ENCODE measurements at regions not wholly inside any gene's neighbourhood (a gene's known extent, or its start where the extent isn't known, plus 50 kb on each side); places are given as distances from the start of the nearest gene placed in this dataset.

DNA sequence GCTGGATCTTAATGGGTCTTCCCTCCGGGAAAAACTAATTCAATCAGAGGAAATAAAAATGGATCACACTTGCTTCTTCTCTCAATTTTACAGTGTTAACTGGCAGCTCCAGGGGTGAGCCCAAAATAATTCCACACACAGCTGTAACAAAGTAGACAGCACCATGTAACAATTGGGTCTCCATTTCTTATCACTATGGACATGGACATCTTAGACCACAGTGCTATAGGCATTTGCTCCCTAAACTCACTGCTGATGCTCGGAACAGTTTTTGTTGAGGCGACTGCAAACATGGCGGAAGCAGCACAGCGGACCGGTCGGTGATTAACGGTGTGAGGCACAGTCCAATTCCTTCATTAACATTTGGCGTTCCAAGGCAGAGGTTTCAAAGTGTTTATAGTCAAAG lies 144.7 kb upstream of the NCK2 start:
- TF ChIP-seq CTCF (IDR thresholded peaks at IDR 0.05; ENCODE audit: low read depth, low read length) (no peak), MYC (IDR thresholded peaks at IDR 0.05; ENCODE audit: low read depth, low read length) (no peak), POLR2A (IDR thresholded peaks at IDR 0.05; ENCODE audit: extremely low read depth, insufficient read length) (no peak)
- TF ChIP-seq, protein P1, sequence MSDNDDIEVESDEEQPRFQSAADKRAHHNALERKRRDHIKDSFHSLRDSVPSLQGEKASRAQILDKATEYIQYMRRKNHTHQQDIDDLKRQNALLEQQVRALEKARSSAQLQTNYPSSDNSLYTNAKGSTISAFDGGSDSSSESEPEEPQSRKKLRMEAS (IDR thresholded peaks at IDR 0.05; ENCODE audit: low read depth, low read length) = no peak
- no peak for DNase-seq (ENCODE audit: low read depth)

GRCh38 chr2:105598829-105599698 lies 145.6 kb upstream of the NCK2 start:
- no peak for DNase-seq (ENCODE audit: low read depth)
- TF ChIP-seq CTCF (IDR thresholded peaks at IDR 0.05; ENCODE audit: low read depth, low read length) (no peak), POLR2A (IDR thresholded peaks at IDR 0.05; ENCODE audit: extremely low read depth, insufficient read length) (no peak), MYC (IDR thresholded peaks at IDR 0.05; ENCODE audit: low read depth, low read length) (no peak)
- TF ChIP-seq, protein P1 (IDR thresholded peaks at IDR 0.05; ENCODE audit: low read depth, low read length) = no peak
- no peak overlapping the region for H3K4me3 ChIP-seq (ENCODE audit: low read depth, low read length)

More for the DNA sequence above, 144.7 kb upstream of the NCK2 start:
- no peak overlapping the region for H3K4me3 ChIP-seq (ENCODE audit: low read depth, low read length)

GRCh38 chr2:105597806-105598803 lies 146.6 kb upstream of the NCK2 start:
- TF ChIP-seq POLR2A (IDR thresholded peaks at IDR 0.05; ENCODE audit: extremely low read depth, insufficient read length) = no peak
- no peak for TF ChIP-seq CTCF (IDR thresholded peaks at IDR 0.05; ENCODE audit: low read depth, low read length)
- TF ChIP-seq MYC (IDR thresholded peaks at IDR 0.05; ENCODE audit: low read depth, low read length) = no peak
- TF ChIP-seq, protein P1 (IDR thresholded peaks at IDR 0.05; ENCODE audit: low read depth, low read length) = no peak
- DNase-seq (ENCODE audit: low read depth) = no peak
- no peak overlapping the region for H3K4me3 ChIP-seq (ENCODE audit: low read depth, low read length)

GRCh38 chr2:105597011-105597805 lies 147.5 kb upstream of the NCK2 start:
- no peak overlapping the region for H3K4me3 ChIP-seq (ENCODE audit: low read depth, low read length)
- DNase-seq (ENCODE audit: low read depth) = no peak
- TF ChIP-seq POLR2A (IDR thresholded peaks at IDR 0.05; ENCODE audit: extremely low read depth, insufficient read length) (no peak), MYC (IDR thresholded peaks at IDR 0.05; ENCODE audit: low read depth, low read length) (no peak), CTCF (IDR thresholded peaks at IDR 0.05; ENCODE audit: low read depth, low read length) (no peak)
- TF ChIP-seq, protein P1 (IDR thresholded peaks at IDR 0.05; ENCODE audit: low read depth, low read length) = no peak

GRCh38 chr2:105596411-105596921 lies 148.2 kb upstream of the NCK2 start:
- TF ChIP-seq POLR2A (IDR thresholded peaks at IDR 0.05; ENCODE audit: extremely low read depth, insufficient read length) = no peak
- TF ChIP-seq CTCF (IDR thresholded peaks at IDR 0.05; ENCODE audit: low read depth, low read length) = no peak
- TF ChIP-seq, protein P1 (IDR thresholded peaks at IDR 0.05; ENCODE audit: low read depth, low read length) = no peak
- no peak for DNase-seq (ENCODE audit: low read depth)
- no peak overlapping the region for H3K4me3 ChIP-seq (ENCODE audit: low read depth, low read length)

Measured in NB4 (cell line).